ENCODE measurements at regions not wholly inside any gene's neighbourhood (a gene's known extent, or its start where the extent isn't known, plus 50 kb on each side); places are given as distances from the start of the nearest gene placed in this dataset.

GRCh38 chr11:129702410-129703398 lies 112.9 kb upstream of the TMEM45B start:
- no peak for TF ChIP-seq EGR1 (IDR thresholded peaks at IDR 0.05)
- TF ChIP-seq, protein P1, sequence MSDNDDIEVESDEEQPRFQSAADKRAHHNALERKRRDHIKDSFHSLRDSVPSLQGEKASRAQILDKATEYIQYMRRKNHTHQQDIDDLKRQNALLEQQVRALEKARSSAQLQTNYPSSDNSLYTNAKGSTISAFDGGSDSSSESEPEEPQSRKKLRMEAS (IDR thresholded peaks at IDR 0.05): no peak
- TF ChIP-seq RAD21 (IDR thresholded peaks at IDR 0.05; ENCODE audit: low read depth): no peak

Measured in Ishikawa (cell line).